HCT116 (cell line): ENCODE measurements at regions not wholly inside any gene's neighbourhood (a gene's known extent, or its start where the extent isn't known, plus 50 kb on each side); places are given as distances from the start of the nearest gene placed in this dataset.
"Not testable (repeated sequence)": the region's sequence is repeated elsewhere in the genome, so short reads cannot be mapped to it uniquely, and the experiment has no call there.

Source experiments
- ATAC-seq: fragments of 200-7000 bp; cut with Tn5 transposase; 2 replicates; pipeline ENCODE4 v1.9.1; 2020; ENCODE audit warnings: mild to moderate bottlenecking, moderate library complexity
- BruUV-seq: library from RNA; stranded (reverse); fragments of 400-500 nt; replicated peaks from 2 replicates; lab custom pipeline; 2021; lab: Mats Ljungman, UMichigan
- CTCF ChIA-PET: fragments of 300-600 bp; sonication (Branson Sonifier 250); formaldehyde crosslinking; loops from one replicate; lab custom pipeline; 2021; ENCODE audit warnings: antibody characterized with exemption; lab: Charles Lee
- POLR2A ChIA-PET: fragments of 300-600, 350-600 bp; sonication (Branson Sonifier 250); formaldehyde crosslinking; loops from one replicate; lab custom pipeline; 2021; ENCODE audit warnings: antibody characterized with exemption; lab: Charles Lee
- RAD21 ChIA-PET, 2 experiments: fragments of 300-600 bp; sonication (Branson Sonifier 250); formaldehyde crosslinking; loops; one replicate each; lab custom pipeline; 2023; ENCODE audit warnings: low total read pairs in 2 of 2; ENCODE audit not compliant: uncharacterized antibody in 2 of 2, unreplicated experiment in 2 of 2, low non-redundant PET in 1 of 2; lab: Charles Lee
- DNase-seq: peaks from one replicate; pipeline ENCODE4 v3.0.0-alpha.2; 2010; ENCODE audit warnings: low read depth, low spot score
- H2AFZ ChIP-seq: fragments of 200-600 bp; shearing (Covaris generic), sonication (generic); 2 replicates; pipeline ENCODE4 v1.6.1; 2017; ENCODE audit warnings: low read depth, mixed run types, mixed read lengths, antibody characterized with exemption, low read length; ENCODE audit not compliant: poor library complexity, severe bottlenecking
- H3K27ac ChIP-seq: 2 replicates; pipeline ENCODE4 v1.5.1; 2012; ENCODE audit warnings: low read depth, low read length
- H3K27me3 ChIP-seq: fragments of 200-600 bp; sonication (generic); 2 replicates; pipeline ENCODE4 v1.6.1; 2016; ENCODE audit warnings: mixed run types, low read length, mixed read lengths; ENCODE audit not compliant: insufficient read depth
- H3K36me3 ChIP-seq, 2 experiments: fragments of 200-500 bp in 1 of 2; fragments of 200-600 bp in 1 of 2; sonication (Bioruptor generic) in 1 of 2; sonication (generic) in 1 of 2; 2 replicates each; pipeline versions ENCODE4 v1.5.1 to v1.6.1; 2014 to 2016; ENCODE audit warnings: low read length in 2 of 2, inconsistent platforms in 1 of 2, mixed read lengths in 1 of 2, mixed run types in 1 of 2; ENCODE audit not compliant: insufficient read depth in 2 of 2, control insufficient read depth in 1 of 2
- H3K4me1 ChIP-seq, 2 experiments: fragments of 200-600 bp in 1 of 2; sonication (generic) in 1 of 2; 2 replicates each; pipeline versions ENCODE4 v1.5.1 to v1.6.1; 2012 to 2017; ENCODE audit warnings: low read length in 2 of 2, inconsistent platforms in 1 of 2, mild to moderate bottlenecking in 1 of 2, mixed read lengths in 1 of 2, mixed run types in 1 of 2, moderate library complexity in 1 of 2; ENCODE audit not compliant: insufficient read depth in 2 of 2, control insufficient read depth in 1 of 2
- H3K4me2 ChIP-seq: fragments of 200-600 bp; sonication (generic); 2 replicates; pipeline ENCODE4 v1.6.1; 2017; ENCODE audit warnings: mixed run types, low read length, mixed read lengths
- H3K4me3 ChIP-seq, 2 experiments: fragments of 200-600 bp in 1 of 2; sonication (generic) in 1 of 2; replicated peaks in 1 of 2; 2 replicates each; pipeline ENCODE4 v1.5.1; 2011 to 2016; ENCODE audit warnings: low read length in 2 of 2, control low read depth in 1 of 2, low read depth in 1 of 2, mild to moderate bottlenecking in 1 of 2, mixed read lengths in 1 of 2, mixed run types in 1 of 2
- H3K79me2 ChIP-seq: fragments of 200-600 bp; sonication (generic); 2 replicates; pipeline ENCODE4 v1.6.1; 2017; ENCODE audit warnings: mild to moderate bottlenecking, mixed run types, low read length, moderate library complexity, mixed read lengths; ENCODE audit not compliant: insufficient read depth
- H3K9ac ChIP-seq: fragments of 200-600 bp; sonication (generic); 2 replicates; pipeline ENCODE4 v1.6.1; 2016; ENCODE audit warnings: low read length, mixed read lengths
- H3K9me2 ChIP-seq: fragments of 200-600 bp; sonication (generic), shearing (Covaris generic); 2 replicates; pipeline ENCODE4 v1.6.1; 2017; ENCODE audit warnings: mixed run types, mild to moderate bottlenecking, moderate library complexity; ENCODE audit not compliant: insufficient read depth
- H3K9me3 ChIP-seq, 2 experiments: fragments of 200-500 bp in 1 of 2; fragments of 200-600 bp in 1 of 2; sonication (Bioruptor generic) in 1 of 2; sonication (generic) in 1 of 2; 2 replicates each; pipeline ENCODE4 v1.6.1; 2014 to 2017; ENCODE audit warnings: low read length in 2 of 2, mixed read lengths in 2 of 2, inconsistent platforms in 1 of 2, low read depth in 1 of 2, mild to moderate bottlenecking in 1 of 2, mixed run types in 1 of 2, moderate library complexity in 1 of 2; ENCODE audit not compliant: control insufficient read depth in 1 of 2, insufficient read depth in 1 of 2
- H4K20me1 ChIP-seq: fragments of 200-600 bp; sonication (generic), shearing (Covaris generic); 2 replicates; pipeline ENCODE4 v1.6.1; 2017; ENCODE audit warnings: mixed run types, mild to moderate bottlenecking, moderate library complexity; ENCODE audit not compliant: insufficient read depth
- CBX3 ChIP-seq: IDR thresholded peaks from 2 replicates; pipeline ENCODE4 v1.6.1; 2012; ENCODE audit warnings: low read depth
- CEBPB ChIP-seq: IDR thresholded peaks from 2 replicates; pipeline ENCODE4 v1.6.1; 2012; ENCODE audit warnings: low read depth
- CTCF ChIP-seq, 3 experiments: fragments of 200-600 bp in 1 of 3; sonication (generic) in 1 of 3; IDR thresholded peaks in 2 of 3; conservative IDR thresholded peaks in 1 of 3; 2 replicates each; pipeline ENCODE4 v1.5.1; 2012 to 2017; ENCODE audit warnings: low read depth in 2 of 3, low read length in 2 of 3, antibody characterized with exemption in 1 of 3, borderline replicate concordance in 1 of 3, control low read depth in 1 of 3, mild to moderate bottlenecking in 1 of 3, mixed read lengths in 1 of 3, mixed run types in 1 of 3, moderate library complexity in 1 of 3; ENCODE audit not compliant: insufficient read depth in 1 of 3
- EGR1 ChIP-seq: IDR thresholded peaks from 2 replicates; pipeline ENCODE4 v1.6.1; 2012; ENCODE audit warnings: low read depth
- EZH2 ChIP-seq: fragments of 200-600 bp; sonication (generic); IDR thresholded peaks from 2 replicates; pipeline ENCODE4 v1.6.1; 2017; ENCODE audit warnings: antibody characterized with exemption, mixed run types
- FOSL1 ChIP-seq: IDR thresholded peaks from 2 replicates; pipeline ENCODE4 v1.6.1; 2012; ENCODE audit warnings: low read depth
- JUND ChIP-seq: IDR thresholded peaks from 2 replicates; pipeline ENCODE4 v1.6.1; 2012
- MAX ChIP-seq: IDR thresholded peaks from 2 replicates; pipeline ENCODE4 v1.6.1; 2012
- POLR2AphosphoS5 ChIP-seq: IDR thresholded peaks from 2 replicates; pipeline ENCODE4 v1.6.1; 2011; ENCODE audit warnings: mild to moderate bottlenecking, low read depth, low read length, moderate library complexity
- RAD21 ChIP-seq: IDR thresholded peaks from 2 replicates; pipeline ENCODE4 v1.6.1; 2012; ENCODE audit warnings: low read depth, mild to moderate bottlenecking
- REST ChIP-seq: IDR thresholded peaks from 2 replicates; pipeline ENCODE4 v1.6.1; 2012; ENCODE audit warnings: low read depth
- SIN3A ChIP-seq: IDR thresholded peaks from 2 replicates; pipeline ENCODE4 v1.6.1; 2012; ENCODE audit warnings: low read depth
- SP1 ChIP-seq: IDR thresholded peaks from 2 replicates; pipeline ENCODE4 v1.6.1; 2012; ENCODE audit warnings: low read depth
- SRF ChIP-seq: IDR thresholded peaks from 2 replicates; pipeline ENCODE4 v1.6.1; 2012; ENCODE audit warnings: low read depth
- ZBTB33 ChIP-seq: IDR thresholded peaks from 2 replicates; pipeline ENCODE4 v1.6.1; 2011; ENCODE audit warnings: mild to moderate bottlenecking, low read length, moderate library complexity; ENCODE audit not compliant: insufficient replicate concordance; ENCODE audit errors: extremely low read depth
- ZFX ChIP-seq: fragments of 450-650 bp; IDR thresholded peaks from 2 replicates; pipeline ENCODE4 v1.6.1; 2017
- intact Hi-C: fragments of 100-400 bp; cut with micrococcal nuclease; formaldehyde crosslinking; loops from 2 replicates; pipeline ENCODE4 v1.10.0; 2022

GRCh38 chr12:131634037-131634436 is 76.9 kb upstream of the SFSWAP start:
- Histone ChIP-seq H3K4me3 (no peak overlapping the region), H3K27me3 (peaks cover 24% of the 10 kb centered on the region; the same call in 1 of the 2 replicates), H3K36me3 (no peaks in the 10 kb centered on the region), H3K9ac (no peak overlapping the region), H3K27ac (no peak overlapping the region), H3K9me2 (no peaks in the 10 kb centered on the region), H2AFZ (no peak overlapping the region), H3K79me2 (no peaks in the 10 kb centered on the region), H3K4me2 (no peak overlapping the region), H3K4me1 (no peaks in the 10 kb centered on the region), H3K9me3 (no peaks in the 10 kb centered on the region), H4K20me1 (no peaks in the 10 kb centered on the region)
- ChIA-PET RAD21 (no interaction called here), POLR2A (no interaction called here), CTCF (no interaction called here)
- TF ChIP-seq SIN3A (no peak), MAX (no peak), EGR1 (no peak), POLR2AphosphoS5 (no peak), CBX3 (no peak), JUND (no peak), EZH2 (no peak), FOSL1 (no peak), CEBPB (no peak), ZFX (no peak), REST (no peak), SRF (no peak), RAD21 (no peak), SP1 (no peak), ZBTB33 (no peak), CTCF (IDR thresholded peaks at IDR 0.05 in 2 of 3, conservative IDR thresholded peaks at IDR 0.05 in 1 of 3; ENCODE audit: borderline replicate concordance in 1 of 3, insufficient read depth in 1 of 3, low read depth in 2 of 3, low read length in 2 of 3) (no peak)
- intact Hi-C loops = no loop called here
- BruUV-seq = no TSS peak
- ATAC-seq (no peak), DNase-seq (no peak)

- not testable (repeated sequence) for H3K9ac ChIP-seq
Observed at GRCh38 chr12:131635012-131635411, 75.9 kb upstream of the SFSWAP start.

More at GRCh38 chr12:131635012-131635411, 75.9 kb upstream of the SFSWAP start:
- H3K27me3 ChIP-seq = peaks cover 24% of the 10 kb centered on the region
- ATAC-seq, H3K27ac ChIP-seq, H2AFZ ChIP-seq, BruUV-seq, H3K4me1 ChIP-seq, H3K4me3 ChIP-seq, H3K79me2 ChIP-seq, POLR2A ChIA-PET, H3K9me3 ChIP-seq, intact Hi-C loops, H3K4me2 ChIP-seq, H4K20me1 ChIP-seq, H3K36me3 ChIP-seq, RAD21 ChIA-PET, H3K9me2 ChIP-seq, DNase-seq, CTCF ChIA-PET: not testable (repeated sequence)
